Adrenal gland (tissue), 9 donors: ENCODE measurements at regions not wholly inside any gene's neighbourhood (a gene's known extent, or its start where the extent isn't known, plus 50 kb on each side); places are given as distances from the start of the nearest gene placed in this dataset.
"Not testable (repeated sequence)": the region's sequence is repeated elsewhere in the genome, so short reads cannot be mapped to it uniquely, and the experiment has no call there.

ENCODE experiments used
- DNase-seq, 7 donors: peaks; one replicate each; pipeline ENCODE4 v3.0.0-alpha.2; 2019 to 2020
- H3K27ac ChIP-seq, 5 donors: fragments of 200-600 bp; sonication (generic) in 4 of 5; 1 replicate in 3 of 5; 2 replicates in 2 of 5; pipeline versions ENCODE4 v1.5.1 to v1.8.0; 2016 to 2020; ENCODE audit warnings: mild to moderate bottlenecking in 1 of 5
- H3K27me3 ChIP-seq: fragments of 200-600 bp; 2 replicates; pipeline ENCODE4 v1.8.0; 2021
- H3K36me3 ChIP-seq, 2 donors: fragments of 200-600 bp; replicated peaks in 1 of 2; 1 replicate in 1 of 2; 2 replicates in 1 of 2; pipeline versions ENCODE4 v1.5.1 to v1.8.0; 2018 to 2022
- H3K4me1 ChIP-seq, 2 donors: fragments of 200-600 bp; replicated peaks in 1 of 2; 1 replicate in 1 of 2; 2 replicates in 1 of 2; pipeline versions ENCODE4 v1.5.1 to v1.8.0; 2018 to 2021
- H3K4me3 ChIP-seq, 4 donors: fragments of 200-600 bp; sonication (generic) in 3 of 4; one replicate each; pipeline ENCODE4 v1.5.1; 2016 to 2018
- H3K9me3 ChIP-seq, 3 donors: fragments of 200-600 bp; sonication (generic) in 1 of 3; replicated peaks in 1 of 3; 1 replicate in 2 of 3; 2 replicates in 1 of 3; pipeline versions ENCODE4 v1.5.1 to v1.8.0; 2016 to 2021
- CTCF ChIP-seq, 6 experiments: fragments of 450-650 bp in 4 of 6; fragments of 200-600 bp in 2 of 6; sonication (generic) in 1 of 6; IDR thresholded peaks; 1 replicate in 5 of 6; 2 replicates in 1 of 6; pipeline versions ENCODE4 v1.5.1 to v1.8.0; 2016 to 2021; ENCODE audit warnings: antibody characterized with exemption in 6 of 6, mild to moderate bottlenecking in 2 of 6, moderate library complexity in 1 of 6
- POLR2A ChIP-seq, 2 donors: fragments of 450-650 bp; IDR thresholded peaks; one replicate each; pipeline ENCODE4 v1.6.1; 2017; ENCODE audit warnings: antibody characterized with exemption in 2 of 2, mild to moderate bottlenecking in 2 of 2, moderate library complexity in 1 of 2
- WGBS, 4 donors: extraction: QIAGEN DNeasy Blood & Tissue Kit in 2 of 4; methylation state at CpG; one replicate each; pipeline versions ENCODE4 v1.1.5 to v1.1.7; 2013 to 2017; 5-methylcytosine and 5-hydroxymethylcytosine counted together
- intact Hi-C, 2 donors: fragments of 100-400 bp; cut with DNase I; formaldehyde crosslinking; loops; one replicate each; pipeline versions ENCODE4 v1.14.1 to v1.15.0; 2022 to 2023
- donor health status: healthy with polysubstance abuse.
- donor health status: Bipolar disorder and iron deficiency.
- donor health status: DM: yes; HTN: yes; CAD: no.
- donor health status: DM: no; HTN: no; CAD: no.
- donor health status: DM: no; HTN: no; CAD: no.

GRCh38 chr17:14724770-14725169 is 423.9 kb downstream of the HS3ST3B1 start:
- Histone ChIP-seq H3K4me1 (peaks cover 5% of the 10 kb centered on the region in 2 donors), H3K27ac (no peak overlapping the region), H3K36me3 (no peaks in the 10 kb centered on the region), H3K27me3 (no peaks in the 10 kb centered on the region), H3K4me3 (no peak overlapping the region), H3K9me3 (no peaks in the 10 kb centered on the region)
- intact Hi-C loops, result no loop called here
- no peak for DNase-seq
- TF ChIP-seq POLR2A (IDR thresholded peaks at IDR 0.05) (no peak), CTCF (IDR thresholded peaks at IDR 0.05) (no peak)
- 74 to 95% (median 82%) methylated on average over 2 of the region's 2 CpGs for WGBS, 4 donors

- intact Hi-C loops, H3K4me3 ChIP-seq, H3K9me3 ChIP-seq, H3K36me3 ChIP-seq, H3K27ac ChIP-seq, H3K27me3 ChIP-seq, DNase-seq, H3K4me1 ChIP-seq: not testable (repeated sequence)
- WGBS, 4 donors, result 93 to 100% (median 98%) methylated on average over 1 of the region's 1 CpG
Measured at GRCh38 chr17:14723349-14723748, 422.5 kb downstream of the HS3ST3B1 start.

GRCh38 chr17:14719942-14720341 is 419.1 kb downstream of the HS3ST3B1 start:
- no peak for DNase-seq
- no peaks in the 10 kb centered on the region for H3K4me1 ChIP-seq
- no peaks in the 10 kb centered on the region for H3K36me3 ChIP-seq
- H3K4me3 ChIP-seq, result no peak overlapping the region
- H3K27me3 ChIP-seq, result no peaks in the 10 kb centered on the region
- WGBS, 4 donors, result 84 to 90% (median 85%) methylated on average over 3 of the region's 3 CpGs
- no peak for TF ChIP-seq CTCF (IDR thresholded peaks at IDR 0.05)
- no peak for TF ChIP-seq POLR2A (IDR thresholded peaks at IDR 0.05)
- intact Hi-C loops, result no loop called here
- no peak overlapping the region for H3K27ac ChIP-seq
- no peaks in the 10 kb centered on the region for H3K9me3 ChIP-seq

GRCh38 chr17:14717859-14718258 is 417.0 kb downstream of the HS3ST3B1 start:
- intact Hi-C loops, result no loop called here

More at GRCh38 chr17:14717859-14718258, 417.0 kb downstream of the HS3ST3B1 start:
- Histone ChIP-seq H3K9me3 (no peaks in the 10 kb centered on the region), H3K27me3 (no peaks in the 10 kb centered on the region), H3K36me3 (no peaks in the 10 kb centered on the region), H3K4me3 (no peak overlapping the region), H3K4me1 (no peaks in the 10 kb centered on the region), H3K27ac (no peak overlapping the region)
- TF ChIP-seq CTCF (IDR thresholded peaks at IDR 0.05), result no peak
- no peak for TF ChIP-seq POLR2A (IDR thresholded peaks at IDR 0.05)
- no peak for DNase-seq
- WGBS, 4 donors, result 55 to 87% (median 81%) methylated on average over 5 of the region's 5 CpGs
